WERI-Rb-1 (cell line): ENCODE measurements at regions not wholly inside any gene's neighbourhood (a gene's known extent, or its start where the extent isn't known, plus 50 kb on each side); places are given as distances from the start of the nearest gene placed in this dataset.
"Not testable (repeated sequence)": the region's sequence is repeated elsewhere in the genome, so short reads cannot be mapped to it uniquely, and the experiment has no call there.

ENCODE experiments used
- DNase-seq: peaks from one replicate; pipeline ENCODE4 v3.0.0-alpha.2; 2020
- H3K27ac ChIP-seq: fragments of 250-450 bp; sonication (Bioruptor Pico); 2 replicates; pipeline ENCODE4 v1.5.1; 2020; ENCODE audit warnings: mild to moderate bottlenecking, moderate library complexity
- H3K27me3 ChIP-seq: fragments of 250-450 bp; sonication (Bioruptor Pico); 2 replicates; pipeline ENCODE4 v1.5.1; 2021; ENCODE audit warnings: mild to moderate bottlenecking, low read depth, moderate library complexity; ENCODE audit not compliant: insufficient read depth, severe bottlenecking
- H3K36me3 ChIP-seq: fragments of 250-450 bp; sonication (Bioruptor Pico); 2 replicates; pipeline ENCODE4 v1.5.1; 2020; ENCODE audit warnings: mild to moderate bottlenecking, moderate library complexity
- H3K4me3 ChIP-seq: 2 replicates; pipeline ENCODE4 v1.5.1; 2011; ENCODE audit warnings: low read depth, mild to moderate bottlenecking, control low read depth, low read length
- H3K9me3 ChIP-seq: fragments of 250-450 bp; sonication (Bioruptor Pico); 2 replicates; pipeline ENCODE4 v1.5.1; 2021; ENCODE audit warnings: mild to moderate bottlenecking, moderate library complexity; ENCODE audit not compliant: severe bottlenecking
- CTCF ChIP-seq: IDR thresholded peaks from 2 replicates; pipeline ENCODE4 v1.5.1; 2011; ENCODE audit warnings: low read depth, mild to moderate bottlenecking, control low read depth, inconsistent platforms, low read length

GRCh38 chr3:166526881-166527280 is 689.7 kb upstream of the BCHE start:
- no peaks in the 10 kb centered on the region for H3K36me3 ChIP-seq
- no peak for TF ChIP-seq CTCF
- H3K9me3 ChIP-seq: peaks cover 4% of the 10 kb centered on the region
- no peak overlapping the region for H3K27ac ChIP-seq
- no peak for DNase-seq
- H3K27me3 ChIP-seq: no peaks in the 10 kb centered on the region
- H3K4me3 ChIP-seq: no peak overlapping the region

- no peak for DNase-seq
- Histone ChIP-seq H3K27ac (no peak overlapping the region), H3K27me3 (no peaks in the 10 kb centered on the region), H3K4me3 (no peak overlapping the region), H3K9me3 (no peaks in the 10 kb centered on the region), H3K36me3 (no peaks in the 10 kb centered on the region)
- TF ChIP-seq CTCF: no peak
These were observed 684.8 kb upstream of the BCHE start for GRCh38 chr3:166522017-166522416.

DNA sequence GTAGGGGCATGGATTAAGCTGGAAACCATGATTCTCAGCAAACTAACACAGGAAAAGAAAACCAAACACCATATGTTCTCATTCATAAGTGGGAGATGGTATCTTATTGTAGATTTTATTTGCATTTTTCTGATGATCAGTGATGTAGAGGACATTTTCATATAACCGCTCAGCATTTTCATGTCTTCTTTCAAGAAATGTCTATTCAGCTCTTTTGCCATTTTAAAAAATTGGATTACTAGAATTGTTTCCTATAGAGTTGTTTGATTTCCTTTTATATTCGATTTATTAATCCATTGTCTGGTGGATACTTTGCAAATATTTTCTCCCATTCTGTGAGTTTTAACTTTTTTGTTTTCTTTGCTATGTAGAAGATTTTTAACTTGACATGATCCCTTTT is 682.2 kb upstream of the BCHE start:
- TF ChIP-seq CTCF: no peak
- Histone ChIP-seq H3K27ac (no peak overlapping the region), H3K36me3 (no peaks in the 10 kb centered on the region), H3K4me3 (no peak overlapping the region), H3K27me3 (no peaks in the 10 kb centered on the region), H3K9me3 (no peaks in the 10 kb centered on the region)
- no peak for DNase-seq

GRCh38 chr3:166518040-166518439 is 680.8 kb upstream of the BCHE start:
- Histone ChIP-seq H3K36me3 (no peaks in the 10 kb centered on the region), H3K4me3 (no peak overlapping the region), H3K27ac (no peak overlapping the region), H3K9me3 (no peaks in the 10 kb centered on the region), H3K27me3 (no peaks in the 10 kb centered on the region)
- DNase-seq: no peak
- TF ChIP-seq CTCF: no peak

- TF ChIP-seq CTCF: no peak
These were observed 673.2 kb upstream of the BCHE start for GRCh38 chr3:166510382-166510781.

GRCh38 chr3:166500420-166500819 is 663.2 kb upstream of the BCHE start:
- not testable (repeated sequence) for H3K4me3 ChIP-seq, H3K36me3 ChIP-seq, DNase-seq, H3K9me3 ChIP-seq, H3K27ac ChIP-seq, H3K27me3 ChIP-seq

More at GRCh38 chr3:166510382-166510781, 673.2 kb upstream of the BCHE start:
- peak; percentile 60 for DNase-seq
- Histone ChIP-seq H3K4me3 (no peak overlapping the region), H3K27me3 (no peaks in the 10 kb centered on the region), H3K36me3 (no peaks in the 10 kb centered on the region), H3K27ac (no peak overlapping the region), H3K9me3 (no peaks in the 10 kb centered on the region)
